ENCODE measurements at regions not wholly inside any gene's neighbourhood (a gene's known extent, or its start where the extent isn't known, plus 50 kb on each side); places are given as distances from the start of the nearest gene placed in this dataset.

- TF ChIP-seq, protein P1, sequence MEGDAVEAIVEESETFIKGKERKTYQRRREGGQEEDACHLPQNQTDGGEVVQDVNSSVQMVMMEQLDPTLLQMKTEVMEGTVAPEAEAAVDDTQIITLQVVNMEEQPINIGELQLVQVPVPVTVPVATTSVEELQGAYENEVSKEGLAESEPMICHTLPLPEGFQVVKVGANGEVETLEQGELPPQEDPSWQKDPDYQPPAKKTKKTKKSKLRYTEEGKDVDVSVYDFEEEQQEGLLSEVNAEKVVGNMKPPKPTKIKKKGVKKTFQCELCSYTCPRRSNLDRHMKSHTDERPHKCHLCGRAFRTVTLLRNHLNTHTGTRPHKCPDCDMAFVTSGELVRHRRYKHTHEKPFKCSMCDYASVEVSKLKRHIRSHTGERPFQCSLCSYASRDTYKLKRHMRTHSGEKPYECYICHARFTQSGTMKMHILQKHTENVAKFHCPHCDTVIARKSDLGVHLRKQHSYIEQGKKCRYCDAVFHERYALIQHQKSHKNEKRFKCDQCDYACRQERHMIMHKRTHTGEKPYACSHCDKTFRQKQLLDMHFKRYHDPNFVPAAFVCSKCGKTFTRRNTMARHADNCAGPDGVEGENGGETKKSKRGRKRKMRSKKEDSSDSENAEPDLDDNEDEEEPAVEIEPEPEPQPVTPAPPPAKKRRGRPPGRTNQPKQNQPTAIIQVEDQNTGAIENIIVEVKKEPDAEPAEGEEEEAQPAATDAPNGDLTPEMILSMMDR (IDR thresholded peaks at IDR 0.05), result no peak
- Histone ChIP-seq H3K27ac (no peak overlapping the region), H3K36me3 (no peaks in the 10 kb centered on the region), H3K4me3 (no peak overlapping the region), H3K4me1 (no peaks in the 10 kb centered on the region), H3K9me3 (peaks cover 0 to 3% of the 10 kb centered on the region in 2 donors), H3K27me3 (no peaks in the 10 kb centered on the region)
- no peak for ATAC-seq
- intact Hi-C loops (cut with DNase I), result no loop called here
- no peak for DNase-seq
These were observed 484.6 kb upstream of the GHITM start for GRCh38 chr10:83654689-83655088.

GRCh38 chr10:83656924-83657323 lies 482.4 kb upstream of the GHITM start:
- Histone ChIP-seq H3K9me3 (peaks cover 0 to 3% of the 10 kb centered on the region in 2 donors), H3K36me3 (no peaks in the 10 kb centered on the region), H3K27ac (no peak overlapping the region), H3K4me3 (no peak overlapping the region), H3K27me3 (no peaks in the 10 kb centered on the region), H3K4me1 (no peaks in the 10 kb centered on the region)
- intact Hi-C loops (cut with DNase I), result no loop called here
- peak in 1 of 4 donors; percentile 14 for DNase-seq
- TF ChIP-seq, protein P1 (IDR thresholded peaks at IDR 0.05), result no peak
- ATAC-seq, result no peak

DNA sequence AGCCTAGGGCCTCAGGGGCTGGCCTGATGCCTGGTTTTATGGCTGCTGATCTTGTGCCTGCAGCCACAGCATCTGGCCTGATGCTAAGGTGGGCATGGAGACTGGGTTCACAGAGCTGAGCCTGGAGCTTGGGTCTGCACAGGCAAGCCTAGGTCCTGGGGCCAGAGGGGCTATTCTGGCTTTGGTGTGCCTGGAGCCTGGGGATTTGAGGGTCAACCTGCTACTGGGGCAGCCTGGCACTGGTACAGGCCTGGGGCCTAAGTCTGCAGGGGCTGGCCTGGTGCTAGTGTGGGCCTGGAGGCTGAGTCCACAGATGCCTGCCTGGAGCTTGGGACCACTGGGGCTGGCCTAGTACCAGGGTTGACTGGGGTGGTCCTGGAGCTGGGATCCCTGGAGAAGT lies 481.8 kb upstream of the GHITM start:
- Histone ChIP-seq H3K9me3 (peaks cover 0 to 3% of the 10 kb centered on the region in 2 donors), H3K36me3 (no peaks in the 10 kb centered on the region), H3K27me3 (no peaks in the 10 kb centered on the region), H3K4me1 (no peaks in the 10 kb centered on the region), H3K4me3 (no peak overlapping the region), H3K27ac (no peak overlapping the region)
- ATAC-seq, result no peak
- intact Hi-C loops (cut with DNase I), result no loop called here
- peak in 1 of 4 donors; percentile 37 for DNase-seq
- TF ChIP-seq, protein P1 (IDR thresholded peaks at IDR 0.05), result no peak

DNA sequence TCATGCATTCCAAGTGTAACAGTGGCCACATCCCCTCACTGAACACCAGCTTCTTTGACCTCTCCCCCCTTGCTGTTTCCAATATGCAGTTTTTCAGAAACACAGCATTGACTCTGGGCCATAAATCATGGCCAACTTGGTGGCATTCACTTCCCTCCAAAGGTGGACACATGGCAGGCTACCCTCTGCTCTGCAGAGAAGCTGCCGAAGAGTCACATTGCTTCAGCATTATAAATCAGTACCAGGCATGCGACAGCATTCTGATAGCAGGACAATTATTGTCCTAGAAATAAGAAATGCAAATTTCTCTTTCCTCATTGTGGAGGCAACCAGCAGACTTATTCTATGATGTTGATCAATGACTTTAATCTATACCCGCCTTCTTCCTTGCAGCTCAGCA lies 475.4 kb upstream of the GHITM start:
- no peak for DNase-seq
- Histone ChIP-seq H3K4me1 (no peaks in the 10 kb centered on the region), H3K9me3 (no peaks in the 10 kb centered on the region), H3K27me3 (no peaks in the 10 kb centered on the region), H3K4me3 (no peak overlapping the region), H3K36me3 (no peaks in the 10 kb centered on the region), H3K27ac (no peak overlapping the region)
- TF ChIP-seq, protein P1 (IDR thresholded peaks at IDR 0.05), result no peak
- intact Hi-C loops (cut with DNase I), result no loop called here
- ATAC-seq, result no peak

DNA sequence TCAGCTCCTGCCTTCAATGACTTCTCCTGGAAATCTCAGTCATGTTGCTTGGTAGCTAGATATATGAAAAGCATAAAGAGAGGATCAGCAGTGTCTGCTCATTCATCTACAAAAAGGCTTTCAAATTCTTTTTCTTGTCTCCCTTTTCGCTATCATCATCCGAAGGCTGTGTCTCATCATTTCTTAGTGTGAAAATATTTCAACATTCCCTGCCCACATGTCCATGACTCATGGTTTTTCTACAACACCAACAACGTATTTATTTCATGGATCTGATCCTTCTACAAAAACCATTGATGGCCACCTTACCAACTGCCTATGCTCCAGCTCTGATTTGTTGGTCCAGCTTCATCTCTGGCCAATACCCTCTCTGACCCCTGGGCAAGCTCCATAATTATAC lies 472.5 kb upstream of the GHITM start:
- no peaks in the 10 kb centered on the region for H3K4me1 ChIP-seq
- TF ChIP-seq, protein P1 (IDR thresholded peaks at IDR 0.05), result no peak
- intact Hi-C loops (cut with DNase I), result no loop called here
- ATAC-seq, result no peak
- H3K9me3 ChIP-seq, result no peaks in the 10 kb centered on the region
- H3K27me3 ChIP-seq, result no peaks in the 10 kb centered on the region
- no peaks in the 10 kb centered on the region for H3K36me3 ChIP-seq
- H3K4me3 ChIP-seq, result no peak overlapping the region
- DNase-seq, result no peak
- no peak overlapping the region for H3K27ac ChIP-seq
